ENCODE measurements at regions not wholly inside any gene's neighbourhood (a gene's known extent, or its start where the extent isn't known, plus 50 kb on each side); places are given as distances from the start of the nearest gene placed in this dataset.

DNA sequence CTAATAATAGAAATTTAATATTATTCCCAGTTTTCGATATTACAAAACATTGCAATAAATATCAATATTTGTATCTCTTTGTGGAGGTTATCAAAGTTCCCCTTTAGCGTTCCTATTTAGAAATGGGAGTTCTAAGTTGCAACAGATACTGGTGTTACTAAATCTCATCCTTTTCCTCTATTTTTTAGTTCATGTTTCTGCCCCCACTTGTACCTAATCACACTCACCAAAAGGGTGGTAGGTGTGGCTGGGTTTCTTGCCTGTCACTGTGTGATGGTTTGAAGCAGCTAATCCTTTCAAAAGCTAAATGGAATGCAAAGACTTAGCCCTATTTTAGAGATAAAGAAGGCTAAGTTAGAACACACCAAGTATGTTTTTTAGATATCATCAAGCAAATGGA is 997.9 kb downstream of the TSN start:
- Histone ChIP-seq H3K9me3 (ENCODE audit: control insufficient read depth, insufficient read depth, low read length) (no peaks in the 10 kb centered on the region), H3K4me3 (ENCODE audit: low read depth, low read length) (no peak overlapping the region), H3K27me3 (ENCODE audit: control insufficient read depth, insufficient read depth, low read length) (no peaks in the 10 kb centered on the region), H3K27ac (ENCODE audit: low read depth, low read length) (no peak overlapping the region)
- POLR2A ChIA-PET: no interaction called here
- TF ChIP-seq, protein P1, sequence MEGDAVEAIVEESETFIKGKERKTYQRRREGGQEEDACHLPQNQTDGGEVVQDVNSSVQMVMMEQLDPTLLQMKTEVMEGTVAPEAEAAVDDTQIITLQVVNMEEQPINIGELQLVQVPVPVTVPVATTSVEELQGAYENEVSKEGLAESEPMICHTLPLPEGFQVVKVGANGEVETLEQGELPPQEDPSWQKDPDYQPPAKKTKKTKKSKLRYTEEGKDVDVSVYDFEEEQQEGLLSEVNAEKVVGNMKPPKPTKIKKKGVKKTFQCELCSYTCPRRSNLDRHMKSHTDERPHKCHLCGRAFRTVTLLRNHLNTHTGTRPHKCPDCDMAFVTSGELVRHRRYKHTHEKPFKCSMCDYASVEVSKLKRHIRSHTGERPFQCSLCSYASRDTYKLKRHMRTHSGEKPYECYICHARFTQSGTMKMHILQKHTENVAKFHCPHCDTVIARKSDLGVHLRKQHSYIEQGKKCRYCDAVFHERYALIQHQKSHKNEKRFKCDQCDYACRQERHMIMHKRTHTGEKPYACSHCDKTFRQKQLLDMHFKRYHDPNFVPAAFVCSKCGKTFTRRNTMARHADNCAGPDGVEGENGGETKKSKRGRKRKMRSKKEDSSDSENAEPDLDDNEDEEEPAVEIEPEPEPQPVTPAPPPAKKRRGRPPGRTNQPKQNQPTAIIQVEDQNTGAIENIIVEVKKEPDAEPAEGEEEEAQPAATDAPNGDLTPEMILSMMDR (IDR thresholded peaks at IDR 0.05; ENCODE audit: low read depth, low read length): no peak
- CTCF ChIA-PET: no interaction called here
- DNase-seq (ENCODE audit: low read depth, low spot score): no peak

DNA sequence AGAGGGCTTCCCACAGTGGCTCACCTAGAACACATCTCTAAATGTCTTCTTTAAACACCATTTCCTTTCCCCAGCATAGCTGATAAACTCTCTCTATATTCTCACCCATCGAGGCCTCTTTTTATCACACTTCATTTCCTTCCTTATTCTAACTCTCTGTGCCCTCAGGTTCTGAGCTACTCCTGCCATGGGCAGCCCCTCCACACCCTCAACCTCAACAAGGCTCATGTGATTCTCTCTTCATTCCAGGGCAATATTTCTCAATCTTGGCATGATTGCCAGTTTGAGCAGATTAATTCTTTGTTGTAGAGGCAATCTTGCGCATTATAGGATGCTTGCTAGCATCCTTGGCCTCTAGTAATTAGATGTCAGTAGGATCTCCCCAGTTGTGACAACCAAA is 999.1 kb downstream of the TSN start:
- CTCF ChIA-PET: no interaction called here
- no peak for DNase-seq (ENCODE audit: low read depth, low spot score)
- TF ChIP-seq, protein P1 (IDR thresholded peaks at IDR 0.05; ENCODE audit: low read depth, low read length): no peak
- Histone ChIP-seq H3K27ac (ENCODE audit: low read depth, low read length) (no peak overlapping the region), H3K4me3 (ENCODE audit: low read depth, low read length) (no peak overlapping the region), H3K9me3 (ENCODE audit: control insufficient read depth, insufficient read depth, low read length) (no peaks in the 10 kb centered on the region), H3K27me3 (ENCODE audit: control insufficient read depth, insufficient read depth, low read length) (no peaks in the 10 kb centered on the region)
- POLR2A ChIA-PET: no interaction called here

DNA sequence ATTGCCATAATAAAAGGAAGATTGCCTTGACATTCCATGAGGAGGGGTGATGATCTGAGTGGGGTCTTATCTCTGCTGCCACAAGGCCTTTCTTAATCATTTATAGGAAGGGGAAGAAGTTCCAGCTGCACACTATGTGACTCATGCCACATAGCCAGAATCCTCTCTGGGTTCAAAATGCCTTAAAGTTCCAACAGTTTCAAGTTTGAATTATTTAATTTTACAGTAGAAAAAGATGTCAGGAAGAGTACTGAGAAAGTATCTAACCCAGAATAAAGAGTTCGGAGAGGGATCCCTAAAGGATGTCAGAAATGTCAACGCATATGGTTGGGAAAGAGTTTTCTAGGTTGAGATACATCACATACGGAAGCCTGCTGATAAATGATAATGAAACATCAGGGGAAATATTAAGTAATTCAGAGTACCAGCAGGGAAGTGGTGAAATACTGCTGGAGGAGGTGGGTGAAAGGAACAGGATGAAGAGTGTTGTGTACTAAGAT is 999.9 kb downstream of the TSN start:
- CTCF ChIA-PET: no interaction called here
- no peak overlapping the region for H3K4me3 ChIP-seq (ENCODE audit: low read depth, low read length)
- POLR2A ChIA-PET: no interaction called here
- H3K27ac ChIP-seq (ENCODE audit: low read depth, low read length): no peak overlapping the region
- no peaks in the 10 kb centered on the region for H3K9me3 ChIP-seq (ENCODE audit: control insufficient read depth, insufficient read depth, low read length)
- no peak for DNase-seq (ENCODE audit: low read depth, low spot score)
- H3K27me3 ChIP-seq (ENCODE audit: control insufficient read depth, insufficient read depth, low read length): no peaks in the 10 kb centered on the region
- TF ChIP-seq, protein P1 (IDR thresholded peaks at IDR 0.05; ENCODE audit: low read depth, low read length): no peak

DNA sequence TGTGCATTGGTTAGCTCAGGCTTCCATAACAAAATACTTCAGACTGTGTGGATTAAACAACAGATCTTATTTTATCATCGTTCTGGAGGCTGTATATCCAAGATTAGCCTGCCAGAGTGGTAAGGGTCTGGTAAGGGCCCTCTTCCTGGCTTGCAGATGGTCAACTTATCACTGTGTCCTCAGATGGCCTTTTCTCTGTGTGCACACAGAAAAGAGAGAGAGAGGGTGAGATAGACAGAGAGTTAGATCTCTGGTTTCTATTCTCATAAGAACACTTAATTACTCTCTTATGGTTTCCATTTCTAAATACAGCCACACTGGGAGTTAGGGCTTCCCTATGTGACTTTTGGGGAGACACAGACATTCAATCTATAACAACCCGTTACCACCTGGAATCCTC is 1003.5 kb downstream of the TSN start:
- TF ChIP-seq, protein P1 (IDR thresholded peaks at IDR 0.05; ENCODE audit: low read depth, low read length): no peak

DNA sequence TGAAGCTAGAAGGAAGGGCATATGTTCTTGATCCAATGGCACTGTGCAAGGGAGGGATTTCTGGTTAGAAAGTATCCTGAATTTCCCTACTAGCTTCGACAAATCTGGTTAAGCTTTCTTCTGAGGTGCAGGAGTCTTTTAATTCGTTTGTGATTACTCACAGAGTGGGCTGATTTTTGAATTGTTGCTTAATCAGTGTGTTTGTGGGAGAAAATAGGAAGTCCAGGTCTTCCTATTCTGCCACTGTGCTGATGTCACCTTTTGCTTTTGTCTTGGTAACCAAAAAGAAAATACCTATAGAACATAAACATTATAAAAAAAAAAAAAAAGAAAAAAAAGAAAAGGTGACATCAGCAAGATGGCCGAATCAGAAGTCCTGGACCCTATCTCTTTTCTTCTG is 1008.6 kb downstream of the TSN start:
- ChIA-PET CTCF (no interaction called here), POLR2A (no interaction called here)
- no peak for DNase-seq (ENCODE audit: low read depth, low spot score)
- Histone ChIP-seq H3K27ac (ENCODE audit: low read depth, low read length) (no peak overlapping the region), H3K4me3 (ENCODE audit: low read depth, low read length) (no peak overlapping the region), H3K9me3 (ENCODE audit: control insufficient read depth, insufficient read depth, low read length) (peaks cover 3% of the 10 kb centered on the region; the same call in 1 of the 2 replicates), H3K27me3 (ENCODE audit: control insufficient read depth, insufficient read depth, low read length) (no peaks in the 10 kb centered on the region)
- TF ChIP-seq, protein P1 (IDR thresholded peaks at IDR 0.05; ENCODE audit: low read depth, low read length): no peak

More for the DNA sequence above, 1003.5 kb downstream of the TSN start:
- Histone ChIP-seq H3K9me3 (ENCODE audit: control insufficient read depth, insufficient read depth, low read length) (peaks cover 3% of the 10 kb centered on the region; the same call in 1 of the 2 replicates), H3K27me3 (ENCODE audit: control insufficient read depth, insufficient read depth, low read length) (no peaks in the 10 kb centered on the region), H3K4me3 (ENCODE audit: low read depth, low read length) (no peak overlapping the region), H3K27ac (ENCODE audit: low read depth, low read length) (no peak overlapping the region)
- CTCF ChIA-PET: no interaction called here
- no peak for DNase-seq (ENCODE audit: low read depth, low spot score)
- POLR2A ChIA-PET: no interaction called here
